Heart left ventricle (tissue), 16 donors: ENCODE measurements at regions not wholly inside any gene's neighbourhood (a gene's known extent, or its start where the extent isn't known, plus 50 kb on each side); places are given as distances from the start of the nearest gene placed in this dataset.

Source experiments
- ATAC-seq, 4 donors: fragments of 200-7000 bp; cut with Tn5 transposase; one replicate each; pipeline ENCODE4 v1.9.1; 2020 to 2022; ENCODE audit warnings: moderate library complexity in 4 of 4, mild to moderate bottlenecking in 3 of 4, moderate number of reproducible peaks in 1 of 4
- DNase-seq, 5 donors: peaks; one replicate each; pipeline ENCODE4 v3.0.0-alpha.2; 2020
- H3K27ac ChIP-seq, 12 donors: fragments of 200-600 bp; sonication (generic) in 4 of 12; one replicate each; pipeline versions ENCODE4 v1.5.0 to v1.8.0; 2016 to 2022; ENCODE audit warnings: mild to moderate bottlenecking in 2 of 12
- H3K27me3 ChIP-seq, 9 donors: fragments of 200-600 bp; sonication (generic) in 2 of 9; one replicate each; pipeline versions ENCODE4 v1.5.1 to v1.8.0; 2016 to 2022; ENCODE audit warnings: mild to moderate bottlenecking in 3 of 9
- H3K36me3 ChIP-seq, 9 donors: fragments of 200-600 bp; sonication (generic) in 2 of 9; one replicate each; pipeline versions ENCODE4 v1.5.0 to v1.8.0; 2018 to 2022; ENCODE audit warnings: mild to moderate bottlenecking in 2 of 9
- H3K4me1 ChIP-seq, 12 donors: fragments of 200-600 bp; sonication (generic) in 4 of 12; one replicate each; pipeline versions ENCODE4 v1.5.0 to v1.8.0; 2016 to 2022; ENCODE audit warnings: mild to moderate bottlenecking in 3 of 12
- H3K4me3 ChIP-seq, 12 donors: fragments of 200-600 bp; sonication (generic) in 4 of 12; one replicate each; pipeline versions ENCODE4 v1.5.0 to v1.8.0; 2017 to 2022; ENCODE audit warnings: mild to moderate bottlenecking in 9 of 12, moderate library complexity in 4 of 12
- H3K9me3 ChIP-seq, 12 donors: fragments of 200-600 bp; sonication (generic) in 4 of 12; one replicate each; pipeline versions ENCODE4 v1.5.0 to v1.8.0; 2016 to 2022; ENCODE audit warnings: mild to moderate bottlenecking in 1 of 12
- POLR2A ChIP-seq, 2 donors: fragments of 450-650 bp; IDR thresholded peaks; one replicate each; pipeline ENCODE4 v1.6.1; 2017; ENCODE audit warnings: antibody characterized with exemption in 2 of 2, mild to moderate bottlenecking in 2 of 2, moderate library complexity in 2 of 2
- WGBS, 4 donors: extraction: QIAGEN DNeasy Blood & Tissue Kit in 2 of 4; methylation state at CpG; one replicate each; pipeline versions ENCODE4 v1.1.5 to v1.1.7; 2013 to 2018; 5-methylcytosine and 5-hydroxymethylcytosine counted together
- intact Hi-C, 10 donors: fragments of 100-400 bp; cut with DNase I; formaldehyde crosslinking; loops; one replicate each; pipeline versions ENCODE4 v1.11.1 to v1.14.2; 2022
- TF ChIP-seq, protein P1 (sequence below), 12 donors: fragments of 200-600 bp; sonication (generic) in 4 of 12; IDR thresholded peaks; one replicate each; pipeline versions ENCODE4 v1.5.0 to v1.8.0; 2018 to 2022; ENCODE audit warnings: antibody characterized with exemption in 12 of 12, mild to moderate bottlenecking in 5 of 12
- donor health status: ischemic (EF 13 %, LVEDD 7.1; RV severe dilation, severe dysfunction).
- donor health status: healthy with polysubstance abuse.
- donor health status: DM: no; HTN: yes; CAD: no.
- donor health status: DM: no; HTN: no; CAD: no.
- donor health status: ischemic (EF 25% LVEDD 6.9; RV normal size, moderate dysfunction).
- donor health status: ischemic (EF 25% LVEDD 5.7; RV mildly dilated, moderate dysfunction).
- donor health status: healthy.
- donor health status: DM: yes; HTN: yes; CAD: no.
- donor health status: ischemic (EF 35%, LVEDD 5.7; RV mildly dilated, moderate dysfunction).
- donor health status: nonischemic (EF 11% LVEDD 7.7; RV severe dilation, severe dysfunction).
- donor health status: DM: yes; HTN: yes; CAD: no.
- donor health status: PGD.
- donor health status: ischemic (EF 29% LVEDD 5.4; RV normal size, mild dysfunction).
- donor health status: nonischemic (EF 23%, LVEDD 6.1; RV moderate dilation, normal function).

DNA sequence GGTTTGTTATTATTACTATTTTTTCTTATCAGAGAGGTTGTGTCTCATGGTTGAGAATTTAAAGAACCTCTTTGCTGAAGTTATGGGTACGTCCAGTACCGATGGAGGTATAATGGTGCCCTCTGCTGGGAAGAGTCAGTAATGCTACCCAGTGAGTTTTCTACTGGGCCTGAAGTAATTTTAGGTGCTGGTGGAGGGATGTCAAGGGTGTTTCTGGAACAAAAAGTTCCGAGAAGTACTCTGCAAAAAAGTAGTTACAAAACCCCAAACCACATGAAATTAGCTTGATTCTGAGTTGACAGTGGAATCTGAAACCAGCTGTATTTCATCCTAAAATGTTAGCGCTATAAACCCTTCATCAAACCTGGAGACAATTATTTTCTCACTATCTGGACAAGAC lies 102.5 kb upstream of the MID1 start:
- ATAC-seq = peak; percentile 58 to 78 (median 66)
- H3K4me3 ChIP-seq = no peak overlapping the region
- no peak for TF ChIP-seq POLR2A (IDR thresholded peaks at IDR 0.05)
- TF ChIP-seq, protein P1, sequence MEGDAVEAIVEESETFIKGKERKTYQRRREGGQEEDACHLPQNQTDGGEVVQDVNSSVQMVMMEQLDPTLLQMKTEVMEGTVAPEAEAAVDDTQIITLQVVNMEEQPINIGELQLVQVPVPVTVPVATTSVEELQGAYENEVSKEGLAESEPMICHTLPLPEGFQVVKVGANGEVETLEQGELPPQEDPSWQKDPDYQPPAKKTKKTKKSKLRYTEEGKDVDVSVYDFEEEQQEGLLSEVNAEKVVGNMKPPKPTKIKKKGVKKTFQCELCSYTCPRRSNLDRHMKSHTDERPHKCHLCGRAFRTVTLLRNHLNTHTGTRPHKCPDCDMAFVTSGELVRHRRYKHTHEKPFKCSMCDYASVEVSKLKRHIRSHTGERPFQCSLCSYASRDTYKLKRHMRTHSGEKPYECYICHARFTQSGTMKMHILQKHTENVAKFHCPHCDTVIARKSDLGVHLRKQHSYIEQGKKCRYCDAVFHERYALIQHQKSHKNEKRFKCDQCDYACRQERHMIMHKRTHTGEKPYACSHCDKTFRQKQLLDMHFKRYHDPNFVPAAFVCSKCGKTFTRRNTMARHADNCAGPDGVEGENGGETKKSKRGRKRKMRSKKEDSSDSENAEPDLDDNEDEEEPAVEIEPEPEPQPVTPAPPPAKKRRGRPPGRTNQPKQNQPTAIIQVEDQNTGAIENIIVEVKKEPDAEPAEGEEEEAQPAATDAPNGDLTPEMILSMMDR (IDR thresholded peaks at IDR 0.05) = peak; percentile 54 to 77 (median 65)
- no peaks in the 10 kb centered on the region for H3K9me3 ChIP-seq
- no peaks in the 10 kb centered on the region for H3K4me1 ChIP-seq
- H3K27me3 ChIP-seq = no peaks in the 10 kb centered on the region
- H3K36me3 ChIP-seq = no peaks in the 10 kb centered on the region
- intact Hi-C loops = loop anchor here (1.0 to 10.0 kb wide), 7 partner anchors 382 to 538 kb away; no protein-coding TSS in a partner anchor
- WGBS, 4 donors = 15 to 26% (median 20%) methylated on average over 4 of the region's 4 CpGs
- DNase-seq = peak in 3 of 5 donors; percentile 12 to 33 (median 32)
- peak overlapping the region in 1 of 12 donors; percentile 6 for H3K27ac ChIP-seq

DNA sequence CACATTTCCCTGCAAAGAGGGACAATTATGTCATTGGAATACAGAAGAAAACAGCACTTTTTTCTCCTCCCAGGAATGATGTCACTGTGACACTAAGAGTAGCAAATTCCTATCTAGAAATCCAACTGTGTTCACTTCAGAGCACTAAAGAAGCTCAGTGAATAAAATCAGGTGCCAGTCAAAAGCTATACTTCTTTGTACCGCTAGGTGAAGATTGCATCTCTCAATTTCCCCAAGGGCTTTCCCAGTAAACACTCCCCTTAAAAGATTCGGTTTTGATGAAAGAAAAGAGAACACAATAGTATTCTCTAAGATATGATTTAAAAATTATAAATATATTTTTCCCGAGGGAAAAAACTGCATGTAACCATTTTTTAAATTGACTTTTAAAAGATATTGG lies 104.7 kb upstream of the MID1 start:
- intact Hi-C loops = loop anchor here in 2 of 10 donors (10.0 kb wide), 2 partner anchors 380 to 540 kb away; no protein-coding TSS in a partner anchor
- DNase-seq (no peak), ATAC-seq (no peak)
- no peak overlapping the region for H3K27ac ChIP-seq
- peaks cover 0 to 3% (median 0%) of the 10 kb centered on the region in 9 donors for H3K27me3 ChIP-seq
- H3K4me1 ChIP-seq = no peaks in the 10 kb centered on the region
- 39 to 68% (median 47%) methylated on average over 3 of the region's 3 CpGs for WGBS, 4 donors
- H3K36me3 ChIP-seq = no peaks in the 10 kb centered on the region
- TF ChIP-seq POLR2A (IDR thresholded peaks at IDR 0.05) = no peak
- TF ChIP-seq, protein P1 (IDR thresholded peaks at IDR 0.05) = peak in 1 of 12 donors; percentile 31
- no peak overlapping the region for H3K4me3 ChIP-seq
- H3K9me3 ChIP-seq = no peaks in the 10 kb centered on the region

DNA sequence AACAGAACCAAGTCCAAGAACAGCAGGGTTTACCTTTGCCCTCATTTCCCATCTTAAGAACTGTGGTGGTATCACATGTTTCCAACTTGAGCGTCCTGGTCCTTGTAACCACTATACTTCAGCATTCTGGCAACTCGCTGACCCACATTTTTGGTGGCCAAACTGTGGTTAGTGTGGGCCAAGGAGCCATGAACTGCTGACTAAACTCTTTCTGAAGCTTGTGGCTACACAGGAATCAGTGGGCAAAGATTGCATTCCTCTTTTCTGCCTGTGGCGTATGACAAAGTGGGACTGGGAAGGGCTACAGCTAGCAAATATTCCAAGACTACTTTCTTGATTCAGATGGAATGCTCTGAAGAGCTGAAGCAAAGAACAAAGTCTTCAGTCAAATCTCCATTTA lies 106.3 kb upstream of the MID1 start:
- no peaks in the 10 kb centered on the region for H3K9me3 ChIP-seq
- DNase-seq = no peak
- H3K27me3 ChIP-seq = peaks cover 0 to 3% (median 0%) of the 10 kb centered on the region in 9 donors
- no peaks in the 10 kb centered on the region for H3K4me1 ChIP-seq
- intact Hi-C loops = loop anchor here in 2 of 10 donors (10.0 kb wide), 2 partner anchors 378 to 542 kb away; no protein-coding TSS in a partner anchor
- WGBS, 4 donors = 64 to 78% (median 69%) methylated on average over 3 of the region's 3 CpGs
- TF ChIP-seq POLR2A (IDR thresholded peaks at IDR 0.05) = no peak
- TF ChIP-seq, protein P1 (IDR thresholded peaks at IDR 0.05) = no peak
- H3K4me3 ChIP-seq = no peak overlapping the region
- peak overlapping the region in 1 of 12 donors; percentile 6 for H3K27ac ChIP-seq
- H3K36me3 ChIP-seq = no peaks in the 10 kb centered on the region
- ATAC-seq = no peak

DNA sequence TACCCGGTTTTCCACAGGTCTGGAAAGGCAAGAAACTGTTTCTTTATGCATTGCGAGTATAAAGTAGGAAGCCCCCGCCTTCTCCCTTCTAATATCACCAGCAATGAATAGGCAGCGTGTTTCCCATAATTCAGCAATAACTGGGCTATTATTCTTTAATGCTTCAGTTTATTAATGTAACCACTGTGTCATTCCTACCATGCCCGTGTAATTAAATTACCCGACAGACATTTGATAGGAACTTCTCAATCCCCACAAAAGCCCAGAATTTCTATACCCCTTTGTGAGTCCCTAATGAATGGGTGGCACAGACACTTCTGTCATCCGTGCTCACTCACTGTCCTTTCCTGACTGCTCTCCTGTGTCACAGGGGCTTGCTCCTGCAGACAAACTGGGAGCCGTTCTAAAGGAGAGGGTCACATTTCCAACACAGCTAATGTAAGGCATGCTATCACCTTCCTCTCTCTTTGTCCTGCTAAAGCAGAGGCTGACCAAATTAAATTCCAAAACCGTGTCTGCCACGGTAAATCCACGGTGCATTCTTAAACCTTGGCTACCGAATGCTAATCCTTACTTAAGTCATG lies 108.5 kb upstream of the MID1 start:
- peaks cover 0 to 3% (median 0%) of the 10 kb centered on the region in 9 donors for H3K27me3 ChIP-seq

More for the DNA sequence above, 108.5 kb upstream of the MID1 start:
- ATAC-seq (no peak), DNase-seq (no peak)
- Histone ChIP-seq H3K4me1 (no peaks in the 10 kb centered on the region), H3K27ac (peak overlapping the region in 1 of 12 donors; percentile 38), H3K36me3 (no peaks in the 10 kb centered on the region), H3K4me3 (no peak overlapping the region), H3K9me3 (no peaks in the 10 kb centered on the region)
- no peak for TF ChIP-seq POLR2A (IDR thresholded peaks at IDR 0.05)
- TF ChIP-seq, protein P1 (IDR thresholded peaks at IDR 0.05) = no peak
- intact Hi-C loops = loop anchor here in 2 of 10 donors (10.0 kb wide), 2 partner anchors 376 to 544 kb away; no protein-coding TSS in a partner anchor
- WGBS, 4 donors = 63 to 73% (median 68%) methylated on average over 12 of the region's 12 CpGs
